GM21576 (cell line): ENCODE measurements at regions not wholly inside any gene's neighbourhood (a gene's known extent, or its start where the extent isn't known, plus 50 kb on each side); places are given as distances from the start of the nearest gene placed in this dataset.
A peak's percentile ranks its signal among the peaks of the same experiment; 100 is the strongest.

Source experiments
- ATAC-seq: cut with Tn5 transposase; IDR thresholded peaks from one replicate; pipeline ENCODE4 v1.9.1; 2021; ENCODE audit warnings: mild to moderate bottlenecking, moderate library complexity; ENCODE audit not compliant: unreplicated experiment

DNA sequence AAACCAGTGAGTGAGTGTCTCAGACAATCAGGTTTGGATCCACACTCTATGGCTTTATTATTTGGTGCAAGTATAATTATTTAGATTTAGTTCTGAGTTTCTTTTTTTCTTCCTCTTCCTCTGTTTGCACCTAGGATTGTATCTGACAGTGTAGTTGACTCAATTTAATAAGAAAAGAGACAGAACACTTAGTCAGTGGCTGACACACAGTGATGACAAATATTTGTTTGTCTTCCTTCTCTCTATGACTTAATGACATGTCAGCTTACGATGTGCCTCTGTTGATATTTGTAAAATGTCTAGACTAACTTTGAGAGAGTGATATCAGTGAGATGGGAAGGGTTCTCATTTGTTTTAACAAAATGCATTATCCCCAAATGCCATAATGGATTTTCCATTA lies 129.5 kb upstream of the SLC10A2 start:
- ATAC-seq, result no peak

DNA sequence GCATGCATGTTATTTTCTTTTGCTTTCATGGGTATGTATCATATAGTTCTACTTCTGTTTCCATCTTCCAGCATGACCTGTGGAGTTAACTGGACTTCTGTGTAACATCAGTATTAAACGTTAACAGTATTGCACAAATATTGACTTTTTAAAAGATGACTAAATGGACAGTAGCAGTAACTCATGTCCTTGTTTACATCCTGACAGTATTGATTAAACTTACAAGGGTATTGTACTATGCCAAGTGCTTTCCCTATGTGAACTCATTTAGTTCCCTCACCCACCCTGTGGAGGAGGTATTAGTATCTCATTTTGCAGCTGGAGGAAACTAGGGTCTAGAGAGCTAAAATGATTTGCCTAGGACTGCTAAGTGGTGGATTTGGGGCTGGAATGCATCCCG lies 128.7 kb upstream of the SLC10A2 start:
- no peak for ATAC-seq

- ATAC-seq, result no peak
Measured at GRCh38 chr13:103192511-103193135, 126.4 kb upstream of the SLC10A2 start.

DNA sequence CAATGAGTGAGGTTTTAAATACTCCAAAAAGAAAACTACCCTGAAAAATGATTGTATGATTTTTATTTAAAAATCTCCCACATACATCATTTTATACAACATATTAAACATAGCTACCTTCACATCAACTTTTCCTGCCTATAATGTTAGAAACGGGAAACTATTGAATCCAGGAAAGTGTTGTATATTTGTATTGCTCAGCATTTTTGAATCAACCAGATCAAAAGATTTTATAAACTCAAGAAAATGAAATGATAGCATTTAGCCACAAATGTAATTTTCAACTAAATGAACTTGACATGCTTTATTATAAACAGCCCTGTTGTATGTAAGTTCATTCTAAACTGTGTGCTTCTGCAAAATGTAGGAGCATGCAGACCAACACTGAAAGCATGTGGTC lies 124.6 kb upstream of the SLC10A2 start:
- no peak for ATAC-seq

DNA sequence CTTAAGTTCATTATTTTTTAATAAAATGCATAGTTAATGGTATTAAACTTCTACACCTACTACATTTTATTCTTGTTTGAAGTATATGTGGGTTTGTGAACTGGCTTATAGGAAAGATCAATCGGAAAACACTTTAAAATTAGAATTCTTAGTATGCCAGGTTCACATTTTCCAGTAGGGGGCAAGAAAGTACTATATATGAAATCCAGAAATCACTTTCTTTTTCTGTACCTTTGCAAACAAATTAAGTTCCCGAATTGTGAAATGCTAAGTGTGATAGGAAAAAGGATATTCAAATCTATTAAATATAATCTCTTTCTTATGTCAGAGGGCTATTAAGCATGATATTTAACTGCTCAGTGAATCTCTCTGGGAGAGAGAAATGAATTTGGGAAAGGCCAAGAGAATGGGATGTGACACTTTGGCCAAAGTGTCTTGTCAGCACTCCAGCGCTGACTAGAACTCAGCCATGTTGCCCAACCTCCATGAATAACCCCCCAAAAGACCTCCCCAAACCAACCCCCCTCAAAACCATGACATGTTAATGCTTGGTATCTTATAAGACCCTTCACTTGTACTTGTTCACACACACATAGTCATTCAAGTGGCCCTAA lies 122.6 kb upstream of the SLC10A2 start:
- ATAC-seq, result peak; percentile 51

DNA sequence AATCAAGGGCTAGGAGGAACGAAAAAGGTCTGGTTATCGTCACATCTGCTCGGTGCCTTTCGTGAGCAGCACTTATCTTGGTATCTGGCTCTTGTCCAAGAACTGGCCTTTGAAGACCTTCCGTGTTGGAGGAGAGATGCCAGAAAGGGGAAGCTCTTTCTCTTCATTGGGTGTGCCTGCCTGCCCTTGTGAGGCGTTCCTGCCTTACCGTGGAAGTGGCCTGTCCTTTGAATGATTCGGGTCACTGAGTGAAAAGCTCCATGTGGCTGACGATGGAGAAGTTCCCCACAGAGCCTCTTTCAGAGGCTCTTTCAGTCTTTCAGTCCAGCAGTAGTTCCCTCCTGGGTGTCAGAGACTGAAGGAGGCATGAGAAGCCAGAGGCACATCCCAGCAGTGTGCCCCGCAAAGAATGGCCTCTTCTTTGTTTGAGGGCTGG lies 121.5 kb upstream of the SLC10A2 start:
- no peak for ATAC-seq

GRCh38 chr13:103184413-103184812 lies 118.2 kb upstream of the SLC10A2 start:
- peak; percentile 68 for ATAC-seq

GRCh38 chr13:103178986-103179943 lies 113.0 kb upstream of the SLC10A2 start:
- ATAC-seq, result no peak

- no peak for ATAC-seq
Measured at GRCh38 chr13:103174966-103175365, 108.7 kb upstream of the SLC10A2 start.

DNA sequence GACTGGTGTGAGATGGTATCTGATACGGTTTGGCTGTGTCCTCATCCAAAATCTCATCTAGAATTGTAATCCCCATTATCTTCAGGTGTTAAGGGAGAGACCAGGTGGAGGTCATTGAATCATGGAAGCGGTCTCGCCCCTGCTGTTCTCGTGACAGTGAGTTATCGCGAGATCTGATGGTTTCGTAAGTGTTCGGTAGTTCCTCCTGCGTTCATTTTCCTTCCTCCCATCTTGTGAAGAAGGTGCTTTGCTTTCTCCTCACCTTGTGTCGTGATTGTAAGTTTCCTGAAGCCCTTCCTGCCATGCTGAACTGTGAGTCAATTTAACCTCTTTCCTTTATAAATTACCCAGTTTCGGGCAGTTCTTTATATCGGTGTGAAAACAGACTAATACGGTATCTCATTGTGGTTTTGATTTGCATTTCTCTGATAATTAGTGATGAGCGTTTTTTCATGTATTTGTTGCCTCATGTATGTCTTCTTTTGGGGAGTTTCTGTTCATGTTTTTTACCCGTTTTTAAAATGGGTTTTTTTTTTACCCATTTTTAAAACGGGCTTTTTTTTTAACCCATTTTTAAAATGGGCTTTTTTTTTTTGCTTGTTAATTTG lies 102.8 kb upstream of the SLC10A2 start:
- ATAC-seq, result no peak

- ATAC-seq, result no peak
Measured at GRCh38 chr13:103164251-103164650, 98.0 kb upstream of the SLC10A2 start.

- no peak for ATAC-seq
Measured at GRCh38 chr13:103161476-103161875, 95.3 kb upstream of the SLC10A2 start.

DNA sequence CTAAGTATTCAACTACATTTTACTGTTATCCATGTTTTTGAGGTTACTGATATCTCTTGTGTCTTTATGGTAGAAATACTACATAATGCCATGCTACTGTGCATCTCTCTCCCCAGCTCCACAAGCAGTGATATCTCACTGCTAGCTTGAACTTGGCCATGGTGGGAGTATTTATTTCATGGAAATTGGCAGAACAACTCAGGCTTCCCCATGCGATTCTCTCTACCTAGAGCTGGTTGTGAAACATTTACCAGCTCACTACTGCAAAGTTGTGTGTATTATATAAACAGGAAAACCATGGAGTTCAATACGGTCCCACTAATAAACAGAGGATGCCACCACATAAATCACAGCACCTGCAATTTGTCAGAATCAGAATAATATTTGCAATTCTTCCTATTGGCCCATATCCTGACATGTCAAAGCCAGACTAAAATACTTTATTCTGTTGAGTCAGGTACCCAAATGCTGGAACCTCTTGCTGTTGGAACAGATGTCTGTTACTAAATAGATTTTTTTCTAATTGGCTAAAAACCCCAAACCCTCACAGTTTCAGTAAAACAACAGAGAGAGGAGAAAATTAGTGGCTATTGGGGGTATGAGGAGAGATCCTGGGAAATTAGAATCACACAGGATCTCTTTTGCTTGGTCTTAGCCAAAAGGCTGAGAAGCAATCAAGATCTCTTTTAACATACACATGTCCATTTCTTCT lies 91.4 kb upstream of the SLC10A2 start:
- no peak for ATAC-seq

DNA sequence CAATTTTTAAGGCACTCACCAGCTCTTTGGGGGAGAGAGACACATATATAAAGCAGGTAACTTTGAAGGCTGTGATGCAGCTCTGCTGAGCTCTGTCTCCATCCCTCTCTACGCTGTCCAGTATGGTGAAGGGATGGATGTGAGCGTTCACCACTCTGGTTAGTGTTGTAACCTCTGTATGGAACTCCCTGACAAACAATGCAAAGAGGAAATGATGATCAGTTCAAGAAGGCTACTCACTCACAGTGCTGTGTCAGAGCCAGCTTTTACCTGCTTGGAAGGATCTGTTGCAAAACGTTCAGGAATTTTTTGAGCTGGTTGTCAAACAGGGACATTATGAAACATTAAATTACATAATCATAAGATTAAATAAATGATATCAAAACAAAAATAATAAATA lies 90.8 kb upstream of the SLC10A2 start:
- no peak for ATAC-seq

DNA sequence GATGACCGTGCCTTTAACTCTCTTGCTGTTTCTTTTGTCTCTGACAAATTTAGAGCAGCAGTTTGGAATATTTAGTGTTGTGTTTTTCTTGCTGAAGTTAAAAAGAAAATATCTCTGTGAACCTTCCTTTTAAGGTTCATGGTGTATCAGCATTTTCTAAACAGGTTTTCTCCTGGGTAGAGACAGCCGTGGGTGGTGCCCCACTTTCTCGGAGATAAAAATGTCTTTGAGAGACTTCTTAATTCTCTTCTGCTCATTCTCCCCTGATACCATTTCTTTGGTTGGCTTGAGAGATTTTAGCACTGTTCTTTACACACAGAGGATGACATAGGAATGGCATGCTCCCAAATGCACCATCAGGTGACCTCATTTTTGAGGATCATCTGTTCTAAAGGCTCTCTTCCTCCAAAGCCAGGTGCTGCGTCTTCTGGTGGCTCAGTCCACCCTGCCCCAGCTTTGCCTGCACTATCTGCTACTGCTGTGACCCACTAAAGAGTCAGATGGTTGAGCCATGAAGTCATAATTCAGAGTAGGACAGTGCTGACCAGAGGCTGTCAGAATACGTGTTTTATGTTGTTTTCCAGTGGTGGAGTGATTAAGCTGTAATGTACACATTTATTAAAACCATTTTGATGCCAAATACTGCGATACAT lies 90.3 kb upstream of the SLC10A2 start:
- no peak for ATAC-seq

- no peak for ATAC-seq
Measured at GRCh38 chr13:103153466-103153865, 87.2 kb upstream of the SLC10A2 start.

DNA sequence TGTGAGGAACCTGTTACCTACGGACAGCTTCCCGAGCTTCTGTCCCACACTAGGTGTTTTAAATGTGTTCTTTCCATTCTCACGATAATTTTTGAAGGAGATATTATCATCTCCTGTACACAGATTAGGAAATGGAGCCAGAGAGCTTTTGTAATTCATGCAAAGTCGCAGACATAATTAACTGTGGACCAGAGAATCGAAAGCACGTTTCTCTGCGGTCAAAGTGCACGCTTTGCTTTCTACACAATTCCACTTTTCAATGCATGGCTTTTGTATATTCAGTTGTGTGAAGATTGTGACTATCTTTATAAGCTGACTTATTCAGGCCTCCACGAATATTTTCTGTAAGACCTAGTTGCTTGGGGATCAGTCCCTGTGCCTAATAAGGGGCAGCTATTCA lies 81.7 kb upstream of the SLC10A2 start:
- no peak for ATAC-seq

DNA sequence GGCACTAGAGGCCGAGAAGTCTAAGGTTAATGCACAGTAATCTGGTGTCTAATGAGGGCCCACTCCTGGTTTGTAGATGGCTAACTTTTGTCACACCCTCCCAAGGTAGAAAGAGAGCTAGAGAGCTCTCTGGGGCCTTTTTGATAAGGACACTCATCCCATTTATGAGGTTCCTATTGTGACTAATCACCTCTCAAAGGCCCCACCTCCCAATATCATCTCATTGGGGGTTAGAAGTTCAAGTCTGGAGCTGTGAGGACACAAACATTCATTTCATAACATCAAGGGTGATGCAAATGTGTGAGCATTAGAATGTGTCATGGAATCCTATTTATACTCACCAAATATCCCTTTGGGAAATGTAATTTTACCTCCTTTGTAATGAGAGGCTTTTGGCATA lies 79.2 kb upstream of the SLC10A2 start:
- no peak for ATAC-seq

GRCh38 chr13:103143432-103143831 lies 77.2 kb upstream of the SLC10A2 start:
- no peak for ATAC-seq

DNA sequence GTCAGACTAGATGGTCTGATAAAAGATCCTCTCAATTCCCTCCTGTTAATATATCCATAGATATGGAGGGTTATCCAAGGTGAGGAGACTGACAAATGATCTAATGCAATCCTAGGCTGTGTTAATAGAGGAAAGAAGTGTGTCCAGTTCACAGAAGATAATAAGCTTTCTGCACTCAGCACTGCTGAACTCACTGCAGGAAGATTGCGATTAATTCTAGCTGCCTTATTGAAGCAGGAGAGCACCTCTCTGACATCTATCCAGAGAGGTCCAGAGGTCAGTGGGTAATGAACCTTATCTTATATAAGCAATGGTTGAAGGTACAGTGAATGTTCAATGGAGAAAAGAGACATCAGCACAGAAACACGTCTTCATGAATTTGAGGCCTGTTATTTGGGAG lies 75.9 kb upstream of the SLC10A2 start:
- no peak for ATAC-seq
